GM12872 (cell line): ENCODE measurements at regions not wholly inside any gene's neighbourhood (a gene's known extent, or its start where the extent isn't known, plus 50 kb on each side); places are given as distances from the start of the nearest gene placed in this dataset.

Experiments
- CTCF ChIP-seq: IDR thresholded peaks from 3 replicates; pipeline ENCODE4 v1.5.1; 2011; ENCODE audit warnings: low read depth, mild to moderate bottlenecking, low read length, moderate library complexity; ENCODE audit not compliant: insufficient read depth

GRCh38 chr10:55203874-55204273 is 402.8 kb upstream of the PCDH15 start:
- TF ChIP-seq CTCF, result no peak

GRCh38 chr10:55203319-55203718 is 402.3 kb upstream of the PCDH15 start:
- no peak for TF ChIP-seq CTCF

- no peak for TF ChIP-seq CTCF
Observed at GRCh38 chr10:55200020-55200419, 399.0 kb upstream of the PCDH15 start.

- no peak for TF ChIP-seq CTCF
Observed at GRCh38 chr10:55191236-55191860, 390.3 kb upstream of the PCDH15 start.

GRCh38 chr10:55183993-55184392 is 383.0 kb upstream of the PCDH15 start:
- TF ChIP-seq CTCF, result no peak

- TF ChIP-seq CTCF, result no peak
Observed at GRCh38 chr10:55180357-55180756, 379.3 kb upstream of the PCDH15 start.

- TF ChIP-seq CTCF, result no peak
Observed at GRCh38 chr10:55174419-55174818, 373.4 kb upstream of the PCDH15 start.
